Putamen (tissue), 1 donor: ENCODE measurements at regions not wholly inside any gene's neighbourhood (a gene's known extent, or its start where the extent isn't known, plus 50 kb on each side); places are given as distances from the start of the nearest gene placed in this dataset.

Experiments
- DNase-seq: peaks from one replicate; pipeline ENCODE4 v3.0.0-alpha.2; 2016; ENCODE audit warnings: low spot score

DNA sequence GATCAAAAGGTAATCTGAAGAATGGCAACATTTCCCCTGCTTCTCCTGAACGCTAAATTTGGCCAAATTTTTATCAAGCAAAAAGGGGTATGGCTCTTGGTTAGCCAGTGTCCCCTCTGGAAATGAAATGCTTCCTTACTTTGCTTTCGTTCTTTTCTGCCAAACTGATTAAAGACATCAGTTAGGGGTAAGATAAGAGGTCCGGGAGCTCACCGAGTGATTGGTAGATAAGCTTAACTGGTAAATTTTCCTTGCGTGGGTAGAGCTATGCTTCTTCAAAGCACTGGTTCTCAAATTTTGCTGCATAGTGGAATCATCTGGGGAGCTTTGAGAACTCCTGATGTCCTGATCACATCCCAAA lies 62.7 kb upstream of the MAPRE2 start:
- DNase-seq = no peak

DNA sequence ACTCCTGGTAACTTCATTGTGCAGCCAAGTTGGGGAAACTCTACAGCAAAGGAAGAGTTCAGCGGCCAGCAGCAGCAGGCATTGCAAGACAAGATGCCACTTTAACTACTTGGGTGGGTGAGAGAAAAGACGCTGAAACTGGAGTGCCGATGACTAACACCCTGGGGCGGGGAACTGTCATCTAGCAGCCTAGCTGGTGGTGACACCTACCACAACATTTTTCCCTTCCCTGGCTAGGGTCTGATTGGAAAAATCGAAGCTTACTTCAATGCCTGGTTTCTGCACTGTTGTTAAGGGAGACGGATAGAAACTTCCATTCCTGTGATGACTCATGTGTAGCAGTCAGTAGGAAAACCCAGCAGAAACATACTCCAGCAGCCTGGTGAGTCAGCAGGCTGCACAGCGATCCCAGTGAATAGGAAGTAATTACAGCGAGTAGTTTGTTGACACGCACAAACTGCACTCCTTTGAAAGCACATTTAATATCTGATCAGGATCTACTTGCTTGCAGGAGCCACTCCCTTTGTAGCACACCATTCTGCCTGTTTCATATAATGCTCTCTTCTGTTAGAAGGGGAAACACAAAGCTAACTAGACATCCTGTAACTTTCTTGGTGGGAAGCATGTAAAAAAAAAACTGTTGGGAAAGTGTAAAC lies 62.1 kb upstream of the MAPRE2 start:
- DNase-seq = peak; percentile 92

DNA sequence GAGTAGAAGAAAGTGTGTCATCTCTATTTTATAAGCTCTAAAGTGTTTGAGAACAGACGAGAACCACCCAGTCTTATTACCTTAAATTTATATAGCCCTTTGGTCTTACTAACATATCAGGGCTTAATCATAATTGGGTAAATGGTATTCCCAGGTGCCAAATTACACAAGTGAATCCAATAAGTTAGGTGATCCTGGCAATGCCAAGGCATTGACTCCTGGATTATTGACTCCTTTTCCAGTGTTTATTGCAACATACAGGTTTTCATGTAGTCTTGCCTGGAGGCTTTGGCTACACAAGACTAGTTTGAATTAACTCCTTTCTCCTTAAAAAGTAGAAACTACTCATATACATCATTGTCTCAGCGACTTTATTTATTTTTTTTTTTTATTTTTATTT lies 59.7 kb upstream of the MAPRE2 start:
- no peak for DNase-seq

DNA sequence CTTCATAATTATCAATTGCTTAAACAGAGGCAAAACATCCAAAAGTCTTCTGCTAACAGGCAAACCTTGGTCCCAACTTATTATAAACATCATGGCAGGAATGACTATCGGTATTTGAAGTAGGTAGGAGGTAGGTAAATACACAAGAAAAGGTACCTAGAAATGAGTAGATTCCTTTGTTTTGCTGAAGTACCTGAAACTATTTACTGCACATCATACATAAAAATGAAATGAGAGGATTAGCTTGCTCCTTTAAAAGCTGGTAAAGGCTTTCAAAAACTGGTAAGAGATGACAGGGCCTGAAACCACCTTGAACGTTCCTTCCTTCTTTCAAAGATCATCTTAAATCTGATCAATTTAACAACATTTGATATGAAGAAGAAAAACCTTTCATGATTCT lies 55.2 kb upstream of the MAPRE2 start:
- no peak for DNase-seq

DNA sequence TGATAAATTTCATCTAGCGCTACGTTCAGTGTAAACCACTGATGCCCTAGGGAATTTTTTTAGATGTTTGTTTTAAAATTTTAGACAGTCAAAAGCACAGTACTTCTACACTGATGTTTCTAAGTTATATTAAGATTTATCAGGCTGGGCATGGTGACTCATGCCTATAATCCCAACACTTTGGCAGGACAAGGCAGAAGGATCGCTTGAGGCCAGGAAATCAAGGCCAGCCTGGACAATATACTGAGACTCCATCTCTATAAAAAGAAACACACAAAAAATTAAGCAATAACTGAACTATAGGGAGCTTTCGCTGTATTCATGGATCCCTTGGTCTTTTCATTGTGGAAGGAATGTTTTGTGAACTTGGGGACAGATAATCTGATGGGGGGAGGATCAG lies 50.6 kb upstream of the MAPRE2 start:
- DNase-seq = no peak

DNA sequence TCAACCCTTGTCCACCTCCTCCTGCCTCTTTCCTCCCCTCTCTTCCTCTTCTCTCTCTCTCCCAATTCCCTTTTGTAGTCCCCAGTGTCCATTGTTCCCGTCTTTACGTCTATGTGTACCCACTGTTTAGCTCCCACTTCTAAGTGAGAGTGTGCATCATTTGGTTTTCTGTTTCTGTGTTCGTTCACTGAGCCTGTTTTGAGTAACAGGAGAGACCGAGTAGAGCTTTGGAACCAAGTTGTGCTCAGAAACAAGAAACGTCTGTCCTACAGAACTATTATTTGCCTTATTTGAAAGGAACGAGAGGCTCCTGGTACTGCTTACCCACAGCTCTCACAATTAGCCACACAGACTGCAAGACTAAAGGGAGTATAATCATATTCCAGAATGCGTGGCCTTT lies 50.1 kb upstream of the MAPRE2 start:
- peak; percentile 18 for DNase-seq
